ENCODE measurements at regions not wholly inside any gene's neighbourhood (a gene's known extent, or its start where the extent isn't known, plus 50 kb on each side); places are given as distances from the start of the nearest gene placed in this dataset.

- TF ChIP-seq CTCF (IDR thresholded peaks at IDR 0.05 in 2 of 3, conservative IDR thresholded peaks at IDR 0.05 in 1 of 3; ENCODE audit: control insufficient read depth in 2 of 3, extremely low read depth in 1 of 3, insufficient read depth in 1 of 3, low read depth in 3 of 3, low read length in 3 of 3) (no peak), USF2 (IDR thresholded peaks at IDR 0.05; ENCODE audit: borderline replicate concordance, low read depth, low read length) (no peak), RB1 (IDR thresholded peaks at IDR 0.05; ENCODE audit: borderline replicate concordance) (no peak), ELK1 (IDR thresholded peaks at IDR 0.05; ENCODE audit: low read depth, low read length) (no peak), EZH2 (IDR thresholded peaks at IDR 0.05; ENCODE audit: borderline replicate concordance, control insufficient read depth, low read depth, low read length) (no peak), BMI1 (IDR thresholded peaks at IDR 0.05; ENCODE audit: borderline replicate concordance) (no peak), TAF1 (IDR thresholded peaks at IDR 0.05; ENCODE audit: borderline replicate concordance, low read depth, low read length) (no peak), ATF2 (IDR thresholded peaks at IDR 0.05; ENCODE audit: low read length) (no peak)
Measured at GRCh38 chr5:118233606-118234005, 754.7 kb downstream of the DTWD2 start.

Data from GM12878 (cell line).